Hepatocyte (in vitro differentiated cells): ENCODE measurements at regions not wholly inside any gene's neighbourhood (a gene's known extent, or its start where the extent isn't known, plus 50 kb on each side); places are given as distances from the start of the nearest gene placed in this dataset.

ENCODE experiments used
- DNase-seq: peaks from one replicate; pipeline ENCODE4 v3.0.0-alpha.2; 2016; ENCODE audit warnings: low spot score
- H2AFZ ChIP-seq: fragments of 200-600 bp; sonication (generic); 2 replicates; pipeline ENCODE4 v1.6.0; 2016; ENCODE audit warnings: antibody characterized with exemption, mild to moderate bottlenecking
- H3K27ac ChIP-seq: fragments of 200-600 bp; sonication (generic); 2 replicates; pipeline ENCODE4 v1.5.1; 2016; ENCODE audit warnings: mild to moderate bottlenecking
- H3K27me3 ChIP-seq: fragments of 200-600 bp; sonication (generic); 2 replicates; pipeline ENCODE4 v1.6.1; 2016
- H3K36me3 ChIP-seq: fragments of 200-600 bp; sonication (generic); replicated peaks from 2 replicates; pipeline ENCODE4 v1.5.1; 2016; ENCODE audit warnings: low read depth; ENCODE audit not compliant: insufficient read depth
- H3K4me1 ChIP-seq: fragments of 200-600 bp; sonication (generic); 2 replicates; pipeline ENCODE4 v1.5.1; 2016; ENCODE audit warnings: mild to moderate bottlenecking, moderate library complexity; ENCODE audit not compliant: insufficient read depth
- H3K4me2 ChIP-seq: fragments of 200-600 bp; sonication (generic); 2 replicates; pipeline ENCODE4 v1.6.0; 2016
- H3K4me3 ChIP-seq: fragments of 200-600 bp; sonication (generic); 2 replicates; pipeline ENCODE4 v1.5.1; 2016; ENCODE audit warnings: mild to moderate bottlenecking
- H3K79me2 ChIP-seq: fragments of 200-600 bp; sonication (generic); 2 replicates; pipeline ENCODE4 v1.6.0; 2017; ENCODE audit warnings: mild to moderate bottlenecking
- H3K9me2 ChIP-seq: fragments of 200-600 bp; sonication (generic); replicated peaks from 2 replicates; pipeline ENCODE4 v1.6.0; 2017; ENCODE audit warnings: mild to moderate bottlenecking; ENCODE audit not compliant: insufficient read depth
- H3K9me3 ChIP-seq: fragments of 200-600 bp; sonication (generic); 2 replicates; pipeline ENCODE4 v1.5.1; 2016; ENCODE audit warnings: low read depth, mild to moderate bottlenecking
- H4K20me1 ChIP-seq: fragments of 200-600 bp; sonication (generic); 2 replicates; pipeline ENCODE4 v1.6.0; 2016; ENCODE audit warnings: mild to moderate bottlenecking; ENCODE audit not compliant: insufficient read depth, poor library complexity, severe bottlenecking
- CTCF ChIP-seq: fragments of 200-600 bp; sonication (generic); IDR thresholded peaks from 2 replicates; pipeline ENCODE4 v1.5.1; 2016; ENCODE audit warnings: antibody characterized with exemption, mild to moderate bottlenecking; ENCODE audit not compliant: poor library complexity
- EZH2 ChIP-seq: fragments of 200-600 bp; sonication (generic); IDR thresholded peaks from 2 replicates; pipeline ENCODE4 v1.6.1; 2016; ENCODE audit warnings: antibody characterized with exemption, mild to moderate bottlenecking, borderline replicate concordance
- EZH2phosphoT487 ChIP-seq: fragments of 200-600 bp; sonication (generic); IDR thresholded peaks from one replicate; pipeline ENCODE4 v1.6.1; 2018; ENCODE audit warnings: antibody characterized with exemption, mild to moderate bottlenecking, low read depth, moderate library complexity; ENCODE audit not compliant: unreplicated experiment, severe bottlenecking
- WGBS: methylation state at CpG from one replicate; pipeline ENCODE4 v1.1.6; 2016; ENCODE audit warnings: low lambda C conversion rate; ENCODE audit errors: missing lambda C conversion rate; 5-methylcytosine and 5-hydroxymethylcytosine counted together

GRCh38 chr11:111010391-111011274 lies 234.9 kb upstream of the POU2AF2 start:
- H3K4me2 ChIP-seq: no peak overlapping the region
- no peak overlapping the region for H2AFZ ChIP-seq
- no peaks in the 10 kb centered on the region for H3K9me3 ChIP-seq
- no peak overlapping the region for H3K4me3 ChIP-seq
- H4K20me1 ChIP-seq: no peaks in the 10 kb centered on the region
- no peak for DNase-seq
- H3K36me3 ChIP-seq: no peaks in the 10 kb centered on the region
- H3K4me1 ChIP-seq: peaks cover 3% of the 10 kb centered on the region
- no peaks in the 10 kb centered on the region for H3K9me2 ChIP-seq
- H3K27me3 ChIP-seq: no peaks in the 10 kb centered on the region
- 83% methylated on average over 6 of the region's 6 CpGs for WGBS
- no peaks in the 10 kb centered on the region for H3K79me2 ChIP-seq
- no peak overlapping the region for H3K27ac ChIP-seq
- TF ChIP-seq CTCF (no peak), EZH2phosphoT487 (no peak), EZH2 (no peak)

- DNase-seq: no peak
- Histone ChIP-seq H3K27me3 (no peaks in the 10 kb centered on the region), H4K20me1 (no peaks in the 10 kb centered on the region), H3K9me2 (no peaks in the 10 kb centered on the region), H3K27ac (no peak overlapping the region), H3K9me3 (no peaks in the 10 kb centered on the region), H3K36me3 (no peaks in the 10 kb centered on the region), H3K4me2 (no peak overlapping the region), H2AFZ (no peak overlapping the region), H3K4me3 (no peak overlapping the region), H3K4me1 (peaks cover 8% of the 10 kb centered on the region), H3K79me2 (no peaks in the 10 kb centered on the region)
- WGBS: 60% methylated on average over 4 of the region's 4 CpGs
- TF ChIP-seq CTCF (no peak), EZH2 (no peak), EZH2phosphoT487 (no peak)
Observed at GRCh38 chr11:111006227-111006626, 239.3 kb upstream of the POU2AF2 start.

- TF ChIP-seq CTCF: no peak
- TF ChIP-seq EZH2phosphoT487: no peak
- TF ChIP-seq EZH2: no peak
Observed at GRCh38 chr11:111001986-111002611, 243.4 kb upstream of the POU2AF2 start.

More at GRCh38 chr11:111001986-111002611, 243.4 kb upstream of the POU2AF2 start:
- H3K4me2 ChIP-seq: no peak overlapping the region
- H3K27ac ChIP-seq: no peak overlapping the region
- H3K36me3 ChIP-seq: no peaks in the 10 kb centered on the region
- peaks cover 8% of the 10 kb centered on the region for H3K4me1 ChIP-seq
- H3K9me2 ChIP-seq: no peaks in the 10 kb centered on the region
- no peaks in the 10 kb centered on the region for H4K20me1 ChIP-seq
- H3K9me3 ChIP-seq: no peaks in the 10 kb centered on the region
- DNase-seq: no peak
- no peaks in the 10 kb centered on the region for H3K79me2 ChIP-seq
- H3K27me3 ChIP-seq: no peaks in the 10 kb centered on the region
- H2AFZ ChIP-seq: no peak overlapping the region
- WGBS: 93% methylated on average over 3 of the region's 3 CpGs
- H3K4me3 ChIP-seq: no peak overlapping the region
